Suprapubic skin (tissue), 4 donors: ENCODE measurements at regions not wholly inside any gene's neighbourhood (a gene's known extent, or its start where the extent isn't known, plus 50 kb on each side); places are given as distances from the start of the nearest gene placed in this dataset.

Experiments used
- DNase-seq, 2 donors: peaks; one replicate each; pipeline ENCODE4 v3.0.0-alpha.2; 2019; ENCODE audit warnings: low spot score in 2 of 2
- H3K27ac ChIP-seq: fragments of 200-600 bp; sonication (generic); one replicate; pipeline ENCODE4 v1.5.1; 2019
- H3K27me3 ChIP-seq: fragments of 200-600 bp; sonication (generic); one replicate; pipeline ENCODE4 v1.5.1; 2019
- H3K36me3 ChIP-seq: fragments of 200-600 bp; sonication (generic); one replicate; pipeline ENCODE4 v1.5.1; 2019
- H3K4me1 ChIP-seq: fragments of 200-600 bp; sonication (generic); one replicate; pipeline ENCODE4 v1.5.1; 2019
- H3K4me3 ChIP-seq: fragments of 200-600 bp; sonication (generic); one replicate; pipeline ENCODE4 v1.5.1; 2019; ENCODE audit warnings: mild to moderate bottlenecking
- H3K9me3 ChIP-seq: fragments of 200-600 bp; sonication (generic); one replicate; pipeline ENCODE4 v1.5.1; 2019
- EP300 ChIP-seq: sonication (generic); formaldehyde crosslinking; IDR thresholded peaks from one replicate; pipeline ENCODE4 v1.6.1; 2017; ENCODE audit warnings: antibody characterized with exemption
- POLR2A ChIP-seq, 2 donors: fragments of 450-650 bp; IDR thresholded peaks; one replicate each; pipeline ENCODE4 v1.6.1; 2017; ENCODE audit warnings: antibody characterized with exemption in 2 of 2, mild to moderate bottlenecking in 2 of 2, moderate library complexity in 2 of 2
- POLR2AphosphoS5 ChIP-seq, 3 donors: sonication (generic); formaldehyde crosslinking; IDR thresholded peaks; one replicate each; pipeline ENCODE4 v1.6.1; 2017; ENCODE audit warnings: antibody characterized with exemption in 3 of 3
- WGBS: methylation state at CpG from one replicate; pipeline ENCODE4 v1.1.5; 2018; 5-methylcytosine and 5-hydroxymethylcytosine counted together
- TF ChIP-seq, protein P1 (sequence below), 2 donors: fragments of 200-600 bp in 1 of 2; fragments of 450-650 bp in 1 of 2; sonication (generic) in 1 of 2; IDR thresholded peaks; one replicate each; pipeline ENCODE4 v1.5.1; 2016 to 2019; ENCODE audit warnings: antibody characterized with exemption in 2 of 2, mild to moderate bottlenecking in 1 of 2, moderate library complexity in 1 of 2

GRCh38 chr7:114263219-114263618 lies 151.4 kb upstream of the FOXP2 start:
- no peaks in the 10 kb centered on the region for H3K27me3 ChIP-seq
- no peak overlapping the region for H3K4me3 ChIP-seq
- TF ChIP-seq EP300 (no peak), POLR2AphosphoS5 (IDR thresholded peaks at IDR 0.05) (no peak), POLR2A (IDR thresholded peaks at IDR 0.05) (no peak)
- TF ChIP-seq, protein P1, sequence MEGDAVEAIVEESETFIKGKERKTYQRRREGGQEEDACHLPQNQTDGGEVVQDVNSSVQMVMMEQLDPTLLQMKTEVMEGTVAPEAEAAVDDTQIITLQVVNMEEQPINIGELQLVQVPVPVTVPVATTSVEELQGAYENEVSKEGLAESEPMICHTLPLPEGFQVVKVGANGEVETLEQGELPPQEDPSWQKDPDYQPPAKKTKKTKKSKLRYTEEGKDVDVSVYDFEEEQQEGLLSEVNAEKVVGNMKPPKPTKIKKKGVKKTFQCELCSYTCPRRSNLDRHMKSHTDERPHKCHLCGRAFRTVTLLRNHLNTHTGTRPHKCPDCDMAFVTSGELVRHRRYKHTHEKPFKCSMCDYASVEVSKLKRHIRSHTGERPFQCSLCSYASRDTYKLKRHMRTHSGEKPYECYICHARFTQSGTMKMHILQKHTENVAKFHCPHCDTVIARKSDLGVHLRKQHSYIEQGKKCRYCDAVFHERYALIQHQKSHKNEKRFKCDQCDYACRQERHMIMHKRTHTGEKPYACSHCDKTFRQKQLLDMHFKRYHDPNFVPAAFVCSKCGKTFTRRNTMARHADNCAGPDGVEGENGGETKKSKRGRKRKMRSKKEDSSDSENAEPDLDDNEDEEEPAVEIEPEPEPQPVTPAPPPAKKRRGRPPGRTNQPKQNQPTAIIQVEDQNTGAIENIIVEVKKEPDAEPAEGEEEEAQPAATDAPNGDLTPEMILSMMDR (IDR thresholded peaks at IDR 0.05) = no peak
- no peaks in the 10 kb centered on the region for H3K4me1 ChIP-seq
- 88% methylated on average over 3 of the region's 3 CpGs for WGBS
- H3K27ac ChIP-seq = no peak overlapping the region
- H3K9me3 ChIP-seq = no peaks in the 10 kb centered on the region
- DNase-seq = no peak
- no peaks in the 10 kb centered on the region for H3K36me3 ChIP-seq

GRCh38 chr7:114255404-114255841 lies 159.2 kb upstream of the FOXP2 start:
- Histone ChIP-seq H3K36me3 (no peaks in the 10 kb centered on the region), H3K27me3 (no peaks in the 10 kb centered on the region), H3K9me3 (no peaks in the 10 kb centered on the region), H3K27ac (no peak overlapping the region), H3K4me3 (no peak overlapping the region), H3K4me1 (no peaks in the 10 kb centered on the region)
- DNase-seq = no peak
- WGBS = 92% methylated on average over 7 of the region's 14 CpGs
- TF ChIP-seq, protein P1 (IDR thresholded peaks at IDR 0.05) = no peak
- TF ChIP-seq POLR2AphosphoS5 (IDR thresholded peaks at IDR 0.05) (no peak), POLR2A (IDR thresholded peaks at IDR 0.05) (no peak), EP300 (no peak)

- no peak overlapping the region for H3K27ac ChIP-seq
- TF ChIP-seq EP300 (no peak), POLR2A (IDR thresholded peaks at IDR 0.05) (no peak), POLR2AphosphoS5 (IDR thresholded peaks at IDR 0.05) (no peak)
- TF ChIP-seq, protein P1 (IDR thresholded peaks at IDR 0.05) = no peak
- no peaks in the 10 kb centered on the region for H3K9me3 ChIP-seq
- no peak for DNase-seq
- 91% methylated on average over 3 of the region's 3 CpGs for WGBS
- no peaks in the 10 kb centered on the region for H3K4me1 ChIP-seq
- H3K36me3 ChIP-seq = no peaks in the 10 kb centered on the region
- H3K27me3 ChIP-seq = no peaks in the 10 kb centered on the region
- H3K4me3 ChIP-seq = no peak overlapping the region
These were observed 171.0 kb upstream of the FOXP2 start for GRCh38 chr7:114243646-114244045.

- H3K4me3 ChIP-seq = no peak overlapping the region
- H3K27ac ChIP-seq = no peak overlapping the region
- WGBS = 66% methylated on average over 2 of the region's 2 CpGs
- no peaks in the 10 kb centered on the region for H3K4me1 ChIP-seq
- no peaks in the 10 kb centered on the region for H3K9me3 ChIP-seq
- DNase-seq = no peak
- H3K36me3 ChIP-seq = no peaks in the 10 kb centered on the region
- TF ChIP-seq POLR2AphosphoS5 (IDR thresholded peaks at IDR 0.05) (no peak), EP300 (no peak), POLR2A (IDR thresholded peaks at IDR 0.05) (no peak)
- TF ChIP-seq, protein P1 (IDR thresholded peaks at IDR 0.05) = no peak
- H3K27me3 ChIP-seq = no peaks in the 10 kb centered on the region
These were observed 171.6 kb upstream of the FOXP2 start for GRCh38 chr7:114242992-114243507.

- Histone ChIP-seq H3K4me3 (no peak overlapping the region), H3K36me3 (no peaks in the 10 kb centered on the region), H3K27me3 (no peaks in the 10 kb centered on the region), H3K9me3 (no peaks in the 10 kb centered on the region), H3K4me1 (no peaks in the 10 kb centered on the region), H3K27ac (no peak overlapping the region)
- 86% methylated on average over 1 of the region's 1 CpG for WGBS
- DNase-seq = no peak
- TF ChIP-seq, protein P1 (IDR thresholded peaks at IDR 0.05) = no peak
- TF ChIP-seq EP300 = no peak
- TF ChIP-seq POLR2A (IDR thresholded peaks at IDR 0.05) = no peak
- TF ChIP-seq POLR2AphosphoS5 (IDR thresholded peaks at IDR 0.05) = no peak
These were observed 185.4 kb upstream of the FOXP2 start for GRCh38 chr7:114229246-114229645.
